ENCODE measurements at regions not wholly inside any gene's neighbourhood (a gene's known extent, or its start where the extent isn't known, plus 50 kb on each side); places are given as distances from the start of the nearest gene placed in this dataset.

DNA sequence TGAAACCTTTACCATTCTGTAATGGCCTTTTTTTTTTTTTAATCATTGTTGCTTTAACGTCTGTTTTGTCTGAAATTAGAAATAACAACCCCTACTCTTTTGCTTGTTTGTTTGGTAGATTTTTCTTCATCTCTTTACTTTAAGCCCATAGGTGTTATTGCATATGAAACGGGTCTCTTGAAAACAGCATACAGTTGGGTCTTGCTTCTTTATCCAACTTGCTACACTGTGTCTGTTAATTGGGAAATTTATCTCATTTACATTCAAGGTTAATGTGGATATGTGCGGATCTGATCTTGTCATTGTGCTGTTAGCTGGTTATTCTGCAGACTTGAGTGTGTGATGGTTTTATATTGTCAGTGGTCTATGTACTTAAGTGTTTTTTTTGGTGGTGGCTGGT lies 78.9 kb upstream of the COP1 start:
- TF ChIP-seq, protein P1, sequence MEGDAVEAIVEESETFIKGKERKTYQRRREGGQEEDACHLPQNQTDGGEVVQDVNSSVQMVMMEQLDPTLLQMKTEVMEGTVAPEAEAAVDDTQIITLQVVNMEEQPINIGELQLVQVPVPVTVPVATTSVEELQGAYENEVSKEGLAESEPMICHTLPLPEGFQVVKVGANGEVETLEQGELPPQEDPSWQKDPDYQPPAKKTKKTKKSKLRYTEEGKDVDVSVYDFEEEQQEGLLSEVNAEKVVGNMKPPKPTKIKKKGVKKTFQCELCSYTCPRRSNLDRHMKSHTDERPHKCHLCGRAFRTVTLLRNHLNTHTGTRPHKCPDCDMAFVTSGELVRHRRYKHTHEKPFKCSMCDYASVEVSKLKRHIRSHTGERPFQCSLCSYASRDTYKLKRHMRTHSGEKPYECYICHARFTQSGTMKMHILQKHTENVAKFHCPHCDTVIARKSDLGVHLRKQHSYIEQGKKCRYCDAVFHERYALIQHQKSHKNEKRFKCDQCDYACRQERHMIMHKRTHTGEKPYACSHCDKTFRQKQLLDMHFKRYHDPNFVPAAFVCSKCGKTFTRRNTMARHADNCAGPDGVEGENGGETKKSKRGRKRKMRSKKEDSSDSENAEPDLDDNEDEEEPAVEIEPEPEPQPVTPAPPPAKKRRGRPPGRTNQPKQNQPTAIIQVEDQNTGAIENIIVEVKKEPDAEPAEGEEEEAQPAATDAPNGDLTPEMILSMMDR (IDR thresholded peaks at IDR 0.05; ENCODE audit: low read length, missing control alignments): no peak
- no peak overlapping the region for H3K4me3 ChIP-seq (replicated peaks; ENCODE audit: low read depth, low read length)
- no peak for DNase-seq (ENCODE audit: low read depth)

DNA sequence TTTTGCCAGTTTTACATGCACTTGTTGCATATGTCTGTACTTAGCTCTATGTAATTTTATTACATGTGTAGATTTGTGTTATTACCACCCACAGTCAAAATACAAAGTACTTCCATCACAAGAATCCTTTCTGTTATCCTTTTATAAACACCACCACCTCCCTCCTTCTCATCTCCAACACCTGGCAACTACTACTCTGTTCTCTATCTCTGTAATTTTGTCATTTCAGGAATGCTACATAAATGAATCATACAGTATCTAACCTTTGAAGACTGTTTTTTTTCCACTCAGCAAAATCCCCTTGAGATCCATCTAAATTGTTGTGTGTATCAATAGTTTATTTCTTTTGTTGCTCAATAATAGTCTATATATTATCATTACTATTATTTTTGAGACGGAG lies 64.5 kb upstream of the COP1 start:
- no peak for DNase-seq (ENCODE audit: low read depth)
- TF ChIP-seq, protein P1 (IDR thresholded peaks at IDR 0.05; ENCODE audit: low read length, missing control alignments): no peak

More for the DNA sequence above, 64.5 kb upstream of the COP1 start:
- H3K4me3 ChIP-seq (replicated peaks; ENCODE audit: low read depth, low read length): no peak overlapping the region

Data from fibroblast of pulmonary artery (primary cell).